ENCODE measurements at regions not wholly inside any gene's neighbourhood (a gene's known extent, or its start where the extent isn't known, plus 50 kb on each side); places are given as distances from the start of the nearest gene placed in this dataset.

- no peak for DNase-seq (ENCODE audit: low read depth, low spot score)
These were observed 536.9 kb downstream of the HACE1 start for GRCh38 chr6:104322841-104323240.

GRCh38 chr6:104321301-104321700, 538.4 kb downstream of the HACE1 start:
- DNase-seq (ENCODE audit: low read depth, low spot score) = no peak

- no peak for DNase-seq (ENCODE audit: low read depth, low spot score)
These were observed 538.8 kb downstream of the HACE1 start for GRCh38 chr6:104320896-104321295.

- DNase-seq (ENCODE audit: low read depth, low spot score) = no peak
These were observed 546.9 kb downstream of the HACE1 start for GRCh38 chr6:104312851-104313250.

- peak; percentile 28 for DNase-seq (ENCODE audit: low read depth, low spot score)
These were observed 553.5 kb downstream of the HACE1 start for GRCh38 chr6:104306211-104306610.

- no peak for DNase-seq (ENCODE audit: low read depth, low spot score)
These were observed 554.5 kb downstream of the HACE1 start for GRCh38 chr6:104305206-104305605.

- peak; percentile 3 for DNase-seq (ENCODE audit: low read depth, low spot score)
These were observed 557.8 kb downstream of the HACE1 start for GRCh38 chr6:104301951-104302350.

GRCh38 chr6:104286641-104287040, 573.1 kb downstream of the HACE1 start:
- DNase-seq (ENCODE audit: low read depth, low spot score) = no peak

GRCh38 chr6:104284872-104285271, 574.8 kb downstream of the HACE1 start:
- no peak for DNase-seq (ENCODE audit: low read depth, low spot score)

GRCh38 chr6:104282581-104282980, 577.1 kb downstream of the HACE1 start:
- DNase-seq (ENCODE audit: low read depth, low spot score) = no peak

GRCh38 chr6:104281370-104281769, 578.3 kb downstream of the HACE1 start:
- DNase-seq (ENCODE audit: low read depth, low spot score) = no peak

GRCh38 chr6:104268389-104268788, 591.3 kb downstream of the HACE1 start:
- DNase-seq (ENCODE audit: low read depth, low spot score) = no peak

GRCh38 chr6:104266922-104267321, 592.8 kb downstream of the HACE1 start:
- DNase-seq (ENCODE audit: low read depth, low spot score) = no peak

- DNase-seq (ENCODE audit: low read depth, low spot score) = no peak
These were observed 603.1 kb downstream of the HACE1 start for GRCh38 chr6:104256646-104257045.

GRCh38 chr6:104253236-104253635, 606.5 kb downstream of the HACE1 start:
- DNase-seq (ENCODE audit: low read depth, low spot score) = no peak

GRCh38 chr6:104252276-104252675, 607.4 kb downstream of the HACE1 start:
- no peak for DNase-seq (ENCODE audit: low read depth, low spot score)

GRCh38 chr6:104251651-104252050, 608.1 kb downstream of the HACE1 start:
- no peak for DNase-seq (ENCODE audit: low read depth, low spot score)

- DNase-seq (ENCODE audit: low read depth, low spot score) = no peak
These were observed 618.9 kb downstream of the HACE1 start for GRCh38 chr6:104240865-104241264.

- no peak for DNase-seq (ENCODE audit: low read depth, low spot score)
These were observed 619.7 kb downstream of the HACE1 start for GRCh38 chr6:104239971-104240370.

- DNase-seq (ENCODE audit: low read depth, low spot score) = peak; percentile 7
These were observed 630.7 kb downstream of the HACE1 start for GRCh38 chr6:104229057-104229456.

GRCh38 chr6:104227508-104227907, 632.2 kb downstream of the HACE1 start:
- DNase-seq (ENCODE audit: low read depth, low spot score) = no peak

- DNase-seq (ENCODE audit: low read depth, low spot score) = no peak
These were observed 632.8 kb downstream of the HACE1 start for GRCh38 chr6:104226790-104227446.

GRCh38 chr6:104218116-104218515, 641.6 kb downstream of the HACE1 start:
- peak; percentile 46 for DNase-seq (ENCODE audit: low read depth, low spot score)

GRCh38 chr6:104214901-104215300, 644.8 kb downstream of the HACE1 start:
- DNase-seq (ENCODE audit: low read depth, low spot score) = no peak

Data from astrocyte of the hippocampus (primary cell).